ENCODE measurements at regions not wholly inside any gene's neighbourhood (a gene's known extent, or its start where the extent isn't known, plus 50 kb on each side); places are given as distances from the start of the nearest gene placed in this dataset.

DNA sequence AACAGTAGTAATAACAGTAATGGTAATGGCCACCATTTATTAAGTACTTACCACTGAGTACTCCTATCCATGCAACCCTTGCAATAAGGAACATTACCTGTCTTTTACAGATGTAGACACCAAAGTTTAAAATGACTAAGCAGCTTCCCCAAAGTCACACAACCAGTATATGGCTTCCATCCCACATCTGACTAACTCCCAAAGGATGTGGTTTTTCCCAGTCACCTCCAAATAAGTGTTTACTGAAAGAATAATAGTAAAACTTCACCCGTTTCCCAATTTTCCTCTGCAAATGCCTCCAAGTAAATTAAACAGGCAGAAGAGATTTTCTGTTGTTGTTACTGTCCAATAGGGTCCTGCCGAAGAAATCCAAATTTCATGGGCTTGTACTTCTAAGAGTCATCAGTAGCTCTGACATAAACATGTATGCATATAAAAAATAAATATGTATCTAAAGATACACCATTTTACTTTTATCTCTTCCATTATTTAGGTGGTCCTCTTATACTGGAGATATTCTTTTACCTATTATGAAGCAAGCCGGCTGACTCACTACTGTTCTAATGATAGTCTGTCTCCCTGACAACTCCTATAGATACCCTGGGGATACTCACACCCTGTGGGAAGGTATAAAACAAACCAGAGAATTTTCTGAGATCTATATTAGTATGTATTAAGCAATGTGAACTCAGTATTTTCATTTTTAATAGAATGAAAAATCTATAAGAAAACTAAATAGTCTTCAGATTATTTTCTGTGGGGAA, 77.9 kb upstream of the ID4 start:
- DNase-seq (ENCODE audit: low read depth): peak; percentile 85
- no peak overlapping the region for H3K4me3 ChIP-seq (ENCODE audit: control insufficient read depth, low read depth, low read length)
- no peak for TF ChIP-seq CTCF (conservative IDR thresholded peaks at IDR 0.05; ENCODE audit: control insufficient read depth, insufficient read depth, low read depth, low read length)

- TF ChIP-seq CTCF (conservative IDR thresholded peaks at IDR 0.05; ENCODE audit: control insufficient read depth, insufficient read depth, low read depth, low read length): no peak
- no peak overlapping the region for H3K4me3 ChIP-seq (ENCODE audit: control insufficient read depth, low read depth, low read length)
- no peak for DNase-seq (ENCODE audit: low read depth)
Measured at GRCh38 chr6:19761121-19761520, 76.0 kb upstream of the ID4 start.

DNA sequence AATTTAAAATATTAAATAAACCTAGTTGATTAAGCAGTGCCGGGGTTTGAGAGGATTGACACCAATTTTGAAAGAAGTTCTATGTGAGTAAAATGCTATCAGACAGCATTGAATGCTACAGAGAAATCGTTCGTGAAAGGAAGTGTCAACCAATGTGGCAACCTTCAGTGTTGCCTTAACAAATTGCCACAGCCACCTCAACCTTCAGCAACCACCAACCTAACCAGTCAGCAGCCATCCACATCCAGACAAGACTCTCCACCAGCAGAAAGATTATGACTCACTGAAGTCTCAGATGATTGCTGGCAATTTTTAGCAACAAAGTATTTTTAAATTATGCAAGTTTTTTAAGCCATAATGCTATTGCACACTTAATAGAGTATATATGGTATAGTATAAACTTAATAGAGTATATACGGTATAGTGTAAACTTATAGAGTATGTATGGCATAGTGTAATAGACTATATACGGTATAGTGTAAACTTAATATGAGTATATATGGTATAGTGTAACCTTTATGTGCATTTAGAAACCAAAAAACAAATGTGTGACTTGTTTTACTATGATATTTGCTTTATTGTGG, 65.3 kb upstream of the ID4 start:
- peak; percentile 29 for DNase-seq (ENCODE audit: low read depth)
- TF ChIP-seq CTCF (conservative IDR thresholded peaks at IDR 0.05; ENCODE audit: control insufficient read depth, insufficient read depth, low read depth, low read length): no peak
- H3K4me3 ChIP-seq (ENCODE audit: control insufficient read depth, low read depth, low read length): no peak overlapping the region

DNA sequence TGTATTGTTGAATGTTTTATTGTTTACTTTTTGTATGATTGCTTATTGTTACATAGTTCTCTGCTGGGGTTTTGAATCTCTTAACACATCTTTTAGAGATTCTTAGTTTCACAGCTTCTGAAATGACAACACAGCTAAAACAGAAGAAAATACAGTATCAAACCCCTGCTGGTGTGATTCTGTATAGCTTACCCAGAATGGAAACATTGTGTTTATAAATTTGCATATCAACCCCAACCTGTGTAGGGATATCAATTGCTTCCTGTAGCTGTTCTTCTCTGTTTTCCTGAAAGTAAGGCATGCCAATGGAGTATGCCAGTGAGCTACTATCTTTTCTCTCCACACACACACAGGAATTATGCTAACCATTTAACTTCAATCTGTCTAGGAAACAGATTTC, 64.3 kb upstream of the ID4 start:
- DNase-seq (ENCODE audit: low read depth): no peak
- no peak for TF ChIP-seq CTCF (conservative IDR thresholded peaks at IDR 0.05; ENCODE audit: control insufficient read depth, insufficient read depth, low read depth, low read length)
- H3K4me3 ChIP-seq (ENCODE audit: control insufficient read depth, low read depth, low read length): no peak overlapping the region

GRCh38 chr6:19781269-19781668, 55.9 kb upstream of the ID4 start:
- DNase-seq (ENCODE audit: low read depth): no peak
- TF ChIP-seq CTCF (conservative IDR thresholded peaks at IDR 0.05; ENCODE audit: control insufficient read depth, insufficient read depth, low read depth, low read length): no peak

GRCh38 chr6:19782588-19782987, 54.6 kb upstream of the ID4 start:
- DNase-seq (ENCODE audit: low read depth): no peak
- TF ChIP-seq CTCF (conservative IDR thresholded peaks at IDR 0.05; ENCODE audit: control insufficient read depth, insufficient read depth, low read depth, low read length): no peak
- H3K4me3 ChIP-seq (ENCODE audit: control insufficient read depth, low read depth, low read length): no peak overlapping the region

More at GRCh38 chr6:19781269-19781668, 55.9 kb upstream of the ID4 start:
- H3K4me3 ChIP-seq (ENCODE audit: control insufficient read depth, low read depth, low read length): no peak overlapping the region

Measured in fibroblast of mammary gland (primary cell).